Stimulated activated naive CD4-positive, alpha-beta T cell (primary cell): ENCODE measurements at regions not wholly inside any gene's neighbourhood (a gene's known extent, or its start where the extent isn't known, plus 50 kb on each side); places are given as distances from the start of the nearest gene placed in this dataset.

ENCODE experiments used
- DNase-seq, 6 experiments: peaks; one replicate each; lab custom pipeline; 2025; lab: John Stamatoyannopoulos, UW

DNA sequence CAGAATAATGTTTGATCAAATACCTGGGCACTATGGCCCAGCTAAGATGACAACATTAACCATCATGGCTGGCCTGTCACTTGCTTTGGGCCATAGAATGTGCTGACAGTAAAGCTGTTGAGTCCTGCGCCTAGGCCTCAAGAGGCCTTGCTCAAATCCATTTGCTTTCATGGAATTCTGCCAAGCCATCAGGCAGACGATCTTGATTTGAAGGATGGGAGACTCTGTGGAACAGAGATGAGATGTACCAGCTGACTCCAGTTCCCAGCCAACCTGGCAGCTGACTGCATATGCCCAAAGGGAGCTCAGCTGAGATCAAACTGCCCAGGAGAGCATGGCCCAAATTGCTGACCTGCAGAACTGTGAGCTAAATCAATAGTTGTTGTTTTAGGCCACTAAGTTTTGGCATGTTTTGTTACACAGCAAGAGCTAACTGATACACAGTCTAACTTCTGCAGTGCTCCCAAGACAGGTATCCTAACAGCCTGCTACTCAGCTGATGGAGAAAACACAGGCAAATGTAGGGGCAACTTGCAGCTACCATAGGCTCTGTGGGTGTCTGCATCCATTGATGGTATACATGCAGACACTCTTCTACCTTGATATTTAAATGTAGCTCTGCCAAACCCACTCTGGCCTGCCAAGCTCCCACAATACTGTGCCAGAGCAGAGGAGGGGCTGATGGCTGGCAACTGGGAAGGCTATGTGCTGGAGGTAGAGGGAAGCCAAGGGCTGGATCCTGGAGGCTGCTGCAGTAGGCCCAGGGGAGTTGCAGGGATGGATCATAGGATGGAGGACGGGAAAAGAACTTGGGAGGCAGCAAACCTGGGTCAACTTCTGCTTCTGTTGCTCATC is 55.2 kb upstream of the RNF24 start:
- no peak for DNase-seq

DNA sequence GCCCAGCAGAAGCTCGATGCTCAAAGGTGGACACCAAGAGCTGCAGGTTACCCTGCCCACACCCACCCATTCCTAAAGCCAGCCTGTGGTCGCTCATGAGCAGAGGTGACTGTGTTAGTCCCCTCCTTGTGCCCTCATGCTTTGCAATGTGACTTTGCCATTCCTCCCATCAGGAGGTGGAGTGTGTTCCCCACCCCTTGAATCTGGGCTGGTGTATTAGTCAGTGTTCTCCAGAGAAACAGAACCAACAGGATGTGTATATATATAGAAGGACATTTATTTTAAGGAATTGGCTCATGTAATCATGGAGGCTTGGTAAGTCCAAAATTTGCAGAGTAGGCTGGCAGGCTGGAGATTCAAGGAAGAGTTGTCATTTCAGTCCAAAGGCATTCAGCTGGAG is 54.4 kb upstream of the RNF24 start:
- no peak for DNase-seq

DNA sequence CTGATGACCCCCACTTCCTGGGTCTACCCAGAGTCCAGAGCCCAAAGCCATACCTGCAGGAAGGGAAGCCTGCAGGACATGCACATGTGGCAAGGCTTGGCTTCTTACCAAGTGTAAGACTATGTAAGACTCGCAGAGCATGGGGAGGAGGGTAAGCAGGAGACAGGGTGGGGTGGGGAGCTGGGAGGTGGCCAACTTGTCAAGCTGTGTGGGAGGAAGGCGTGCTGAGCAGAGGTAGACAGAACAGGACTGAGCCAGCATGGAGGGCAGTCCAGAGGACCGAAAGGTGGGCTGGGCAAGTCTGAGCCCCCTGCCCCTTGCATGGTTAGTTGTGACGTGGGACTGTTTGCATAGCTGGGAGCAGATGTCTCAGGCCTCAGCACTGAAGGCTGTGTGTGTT is 53.4 kb upstream of the RNF24 start:
- DNase-seq, result no peak

DNA sequence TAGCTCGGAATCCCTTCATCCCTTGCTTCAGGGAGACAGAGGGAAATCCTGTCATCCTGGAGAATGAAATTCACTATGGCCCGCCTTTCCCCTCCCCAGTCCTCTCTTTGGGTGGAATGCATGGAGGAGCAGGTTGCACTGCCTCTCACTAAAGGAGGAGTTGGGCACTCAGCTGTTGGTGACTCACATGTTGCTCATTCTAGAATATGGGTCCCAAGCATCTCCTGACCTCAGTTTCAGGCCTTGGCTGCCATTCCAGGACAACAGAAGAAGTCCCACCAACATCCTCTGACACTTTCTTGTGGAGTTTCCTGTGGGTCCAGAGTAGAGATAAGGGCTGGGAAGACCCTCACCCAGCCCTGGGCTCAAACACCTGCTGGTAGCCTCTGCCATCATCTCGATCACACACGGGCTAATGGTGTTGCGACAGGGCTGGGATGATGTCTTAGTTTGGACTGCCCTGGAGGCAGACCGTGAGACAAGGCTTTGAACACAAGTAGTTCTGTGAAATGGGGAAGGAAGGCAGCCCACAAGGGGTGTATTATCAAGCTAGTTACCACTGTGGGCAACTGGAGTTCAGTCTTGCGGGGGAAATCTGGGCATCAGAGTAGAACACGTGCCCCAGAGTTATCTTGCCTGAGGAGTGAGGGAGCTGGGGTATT is 52.4 kb upstream of the RNF24 start:
- DNase-seq, result no peak

DNA sequence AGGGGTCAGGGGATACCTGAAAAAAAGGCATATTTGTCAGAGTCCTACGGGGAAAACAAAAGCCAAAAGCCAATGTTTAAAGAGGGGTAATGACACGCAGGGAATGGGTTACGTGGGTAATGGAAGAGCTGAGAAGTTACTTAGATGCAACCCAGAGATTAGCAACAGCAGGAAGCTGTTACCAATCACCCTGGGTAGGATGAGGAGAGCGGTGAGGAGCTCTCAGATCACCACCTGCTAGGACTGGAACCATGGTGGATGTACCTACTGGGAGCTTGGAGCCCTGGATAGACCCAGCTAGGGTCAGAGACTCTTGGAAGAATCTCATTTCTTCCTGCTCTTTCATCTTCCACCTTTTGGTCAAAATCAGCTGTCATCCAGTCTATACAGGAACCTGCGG is 51.2 kb upstream of the RNF24 start:
- DNase-seq, result no peak

DNA sequence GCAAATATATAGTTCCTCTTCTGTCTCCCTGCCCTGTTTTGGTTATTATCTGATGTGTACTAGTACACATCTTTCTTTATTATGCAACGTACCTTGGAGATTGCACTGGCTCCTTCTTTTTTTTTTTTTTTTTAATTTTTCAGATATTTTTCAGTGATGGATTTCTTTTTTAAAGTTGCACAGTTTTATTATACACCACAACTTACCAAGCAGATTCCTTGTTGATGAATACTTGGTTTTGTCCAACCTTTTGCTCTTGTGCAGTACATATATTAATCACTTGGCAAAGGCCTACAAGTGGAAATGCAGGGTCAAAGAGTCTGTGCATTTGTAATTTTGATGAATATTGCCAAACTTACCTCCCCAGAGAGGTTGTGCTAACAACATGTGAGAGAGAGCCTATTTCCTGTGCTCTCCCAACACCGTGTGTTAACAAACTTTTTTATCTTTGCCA is 50.1 kb upstream of the RNF24 start:
- no peak for DNase-seq
